Kidney (tissue), 13 donors: ENCODE measurements at regions not wholly inside any gene's neighbourhood (a gene's known extent, or its start where the extent isn't known, plus 50 kb on each side); places are given as distances from the start of the nearest gene placed in this dataset.
A peak's percentile ranks its signal among the peaks of the same experiment; 100 is the strongest.

Experiments
- DNase-seq, 5 donors: peaks; one replicate each; pipeline ENCODE4 v3.0.0-alpha.2; 2013 to 2020
- FAIRE-seq: peaks from 2 replicates; lab custom pipeline; 2012; peaks lifted over from hg19 to GRCh38; lab: Jason Lieb, UNC
- H3K27ac ChIP-seq, 2 donors: one replicate each; pipeline ENCODE4 v1.7.0; 2013; ENCODE audit warnings: low read depth in 2 of 2, low read length in 2 of 2, inconsistent platforms in 1 of 2
- H3K27me3 ChIP-seq: one replicate; pipeline ENCODE4 v1.7.1; 2013; ENCODE audit warnings: low read length, inconsistent platforms; ENCODE audit not compliant: control insufficient read depth, insufficient read depth
- H3K36me3 ChIP-seq, 3 donors: one replicate each; pipeline versions ENCODE4 v1.7.0 to v1.7.1; 2013; ENCODE audit warnings: low read length in 3 of 3, control low read depth in 1 of 3, inconsistent platforms in 1 of 3; ENCODE audit not compliant: insufficient read depth in 3 of 3, control insufficient read depth in 2 of 3
- H3K4me1 ChIP-seq, 3 donors: one replicate each; pipeline versions ENCODE4 v1.7.0 to v1.7.1; 2013; ENCODE audit warnings: low read length in 3 of 3, inconsistent platforms in 1 of 3, low read depth in 1 of 3; ENCODE audit not compliant: control insufficient read depth in 2 of 3, insufficient read depth in 2 of 3
- H3K4me3 ChIP-seq, 3 donors: one replicate each; pipeline versions ENCODE4 v1.7.0 to v1.8.1; 2013; ENCODE audit warnings: low read length in 3 of 3, control low read depth in 1 of 3, inconsistent platforms in 1 of 3
- H3K9ac ChIP-seq, 3 donors: one replicate each; pipeline versions ENCODE4 v1.7.0 to v1.7.1; 2013; ENCODE audit warnings: low read length in 3 of 3, control low read depth in 1 of 3, inconsistent platforms in 1 of 3
- H3K9me3 ChIP-seq, 3 donors: one replicate each; pipeline versions ENCODE4 v1.7.0 to v1.7.1; 2013; ENCODE audit warnings: low read length in 3 of 3, control low read depth in 1 of 3, inconsistent platforms in 1 of 3; ENCODE audit not compliant: control insufficient read depth in 2 of 3, insufficient read depth in 1 of 3
- CTCF ChIP-seq: IDR thresholded peaks from 3 replicates; pipeline ENCODE4 v1.5.1; 2012; ENCODE audit warnings: mild to moderate bottlenecking, moderate library complexity, borderline replicate concordance; ENCODE audit not compliant: insufficient read depth; ENCODE audit errors: extremely low read depth
- intact Hi-C: fragments of 100-400 bp; cut with DNase I; formaldehyde crosslinking; loops from one replicate; pipeline ENCODE4 v1.11.1; 2022
- donor health status: control.
- donor health status: control.
- donor health status: control.
- donor health status: control.
- donor health status: control.
- donor health status: DM: yes; HTN: yes; CAD: no.
- donor health status: Normal renal cell carcinoma (clear cell type).

- no peak for DNase-seq
- Histone ChIP-seq H3K9me3 (no peaks in the 10 kb centered on the region), H3K27ac (no peak overlapping the region), H3K4me1 (no peaks in the 10 kb centered on the region), H3K9ac (no peak overlapping the region), H3K4me3 (no peak overlapping the region), H3K36me3 (no peaks in the 10 kb centered on the region), H3K27me3 (no peaks in the 10 kb centered on the region)
- no peak for TF ChIP-seq CTCF
- intact Hi-C loops: no loop called here
- FAIRE-seq: no peak
Measured at GRCh38 chr3:74511078-74511477, 103.4 kb downstream of the CNTN3 start.

- no peak for DNase-seq
- TF ChIP-seq CTCF: no peak
Measured at GRCh38 chr3:74510261-74510818, 104.1 kb downstream of the CNTN3 start.

GRCh38 chr3:74507691-74508090 is 106.8 kb downstream of the CNTN3 start:
- Histone ChIP-seq H3K9me3 (no peaks in the 10 kb centered on the region), H3K27ac (no peak overlapping the region), H3K9ac (no peak overlapping the region), H3K4me3 (no peak overlapping the region), H3K4me1 (no peaks in the 10 kb centered on the region), H3K36me3 (no peaks in the 10 kb centered on the region), H3K27me3 (no peaks in the 10 kb centered on the region)
- no peak for TF ChIP-seq CTCF
- intact Hi-C loops: no loop called here
- no peak for FAIRE-seq
- no peak for DNase-seq

More at GRCh38 chr3:74510261-74510818, 104.1 kb downstream of the CNTN3 start:
- Histone ChIP-seq H3K36me3 (no peaks in the 10 kb centered on the region), H3K4me3 (no peak overlapping the region), H3K9me3 (no peaks in the 10 kb centered on the region), H3K4me1 (no peaks in the 10 kb centered on the region), H3K27ac (no peak overlapping the region), H3K27me3 (no peaks in the 10 kb centered on the region), H3K9ac (no peak overlapping the region)
- intact Hi-C loops: no loop called here
- FAIRE-seq: no peak

- Histone ChIP-seq H3K9me3 (no peaks in the 10 kb centered on the region), H3K36me3 (no peaks in the 10 kb centered on the region), H3K9ac (no peak overlapping the region), H3K27ac (no peak overlapping the region), H3K4me3 (no peak overlapping the region), H3K4me1 (no peaks in the 10 kb centered on the region), H3K27me3 (no peaks in the 10 kb centered on the region)
- intact Hi-C loops: no loop called here
- DNase-seq (peak in 2 of 5 donors; percentile 19 to 52), FAIRE-seq (no peak)
- TF ChIP-seq CTCF: no peak
Measured at GRCh38 chr3:74506246-74506645, 108.2 kb downstream of the CNTN3 start.
